ENCODE measurements at regions not wholly inside any gene's neighbourhood (a gene's known extent, or its start where the extent isn't known, plus 50 kb on each side); places are given as distances from the start of the nearest gene placed in this dataset.

GRCh38 chr3:135862361-135862760 is 103.2 kb upstream of the PPP2R3A start:
- TF ChIP-seq POLR2A (IDR thresholded peaks at IDR 0.05) = no peak
- TF ChIP-seq, protein P1, sequence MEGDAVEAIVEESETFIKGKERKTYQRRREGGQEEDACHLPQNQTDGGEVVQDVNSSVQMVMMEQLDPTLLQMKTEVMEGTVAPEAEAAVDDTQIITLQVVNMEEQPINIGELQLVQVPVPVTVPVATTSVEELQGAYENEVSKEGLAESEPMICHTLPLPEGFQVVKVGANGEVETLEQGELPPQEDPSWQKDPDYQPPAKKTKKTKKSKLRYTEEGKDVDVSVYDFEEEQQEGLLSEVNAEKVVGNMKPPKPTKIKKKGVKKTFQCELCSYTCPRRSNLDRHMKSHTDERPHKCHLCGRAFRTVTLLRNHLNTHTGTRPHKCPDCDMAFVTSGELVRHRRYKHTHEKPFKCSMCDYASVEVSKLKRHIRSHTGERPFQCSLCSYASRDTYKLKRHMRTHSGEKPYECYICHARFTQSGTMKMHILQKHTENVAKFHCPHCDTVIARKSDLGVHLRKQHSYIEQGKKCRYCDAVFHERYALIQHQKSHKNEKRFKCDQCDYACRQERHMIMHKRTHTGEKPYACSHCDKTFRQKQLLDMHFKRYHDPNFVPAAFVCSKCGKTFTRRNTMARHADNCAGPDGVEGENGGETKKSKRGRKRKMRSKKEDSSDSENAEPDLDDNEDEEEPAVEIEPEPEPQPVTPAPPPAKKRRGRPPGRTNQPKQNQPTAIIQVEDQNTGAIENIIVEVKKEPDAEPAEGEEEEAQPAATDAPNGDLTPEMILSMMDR (IDR thresholded peaks at IDR 0.05) = no peak
